ENCODE measurements at regions not wholly inside any gene's neighbourhood (a gene's known extent, or its start where the extent isn't known, plus 50 kb on each side); places are given as distances from the start of the nearest gene placed in this dataset.
A peak's percentile ranks its signal among the peaks of the same experiment; 100 is the strongest.

DNA sequence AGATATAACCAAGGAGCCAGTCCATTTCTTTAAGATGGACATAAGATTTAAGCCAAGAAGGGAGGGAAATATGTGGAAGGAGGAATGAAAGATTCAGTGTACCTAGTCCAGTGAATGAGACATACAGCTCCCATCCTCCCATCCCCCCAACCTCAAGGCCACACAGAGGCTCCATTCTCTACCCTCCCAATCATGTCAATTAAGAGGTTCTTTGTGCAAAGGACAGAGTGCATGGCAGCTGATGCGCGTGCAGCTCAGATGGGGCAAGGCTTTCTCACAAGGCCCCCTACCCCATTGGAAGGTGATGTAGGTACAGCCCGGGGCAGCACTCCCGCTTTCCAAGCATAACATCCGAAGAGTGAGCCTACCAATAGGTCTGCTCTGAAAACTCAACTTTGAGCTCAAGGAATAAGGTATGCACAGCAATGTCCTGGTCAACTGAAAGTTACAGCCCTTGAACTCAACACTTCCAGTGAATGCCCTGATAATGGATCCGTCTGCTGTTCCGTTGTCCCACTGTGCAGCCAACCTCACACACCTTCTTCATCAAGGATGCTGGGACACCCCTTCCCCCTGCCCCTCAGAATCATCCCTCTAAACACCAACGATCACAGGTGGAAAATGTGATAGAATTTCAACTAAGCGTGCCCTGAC lies 458.1 kb downstream of the SOX9 start:
- Histone ChIP-seq H3K36me3 (ENCODE audit: control insufficient read depth, insufficient read depth, low read length) (no peaks in the 10 kb centered on the region), H3K4me1 (ENCODE audit: control insufficient read depth, insufficient read depth, low read length) (no peaks in the 10 kb centered on the region), H3K27ac (ENCODE audit: low read depth, low read length) (no peak overlapping the region)

DNA sequence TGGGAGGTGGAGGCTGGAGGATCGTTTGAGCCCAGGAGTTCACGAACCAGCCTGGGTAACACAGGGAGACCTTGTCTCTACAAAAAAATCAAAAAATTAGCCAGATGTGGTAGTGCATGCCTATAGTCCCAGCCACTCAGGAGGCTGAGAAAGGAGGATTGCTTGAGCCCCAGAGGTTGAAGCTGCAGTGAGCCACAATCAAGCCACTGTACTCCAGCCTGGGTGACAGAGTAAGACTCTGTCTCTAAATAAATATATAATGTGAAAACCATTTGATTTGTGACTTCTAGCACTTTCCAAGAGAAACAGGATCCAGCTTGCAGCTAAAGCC lies 459.1 kb downstream of the SOX9 start:
- no peaks in the 10 kb centered on the region for H3K36me3 ChIP-seq (ENCODE audit: control insufficient read depth, insufficient read depth, low read length)
- H3K4me1 ChIP-seq (ENCODE audit: control insufficient read depth, insufficient read depth, low read length) = no peaks in the 10 kb centered on the region
- no peak overlapping the region for H3K4me3 ChIP-seq (ENCODE audit: low read length)
- H3K9ac ChIP-seq (ENCODE audit: low read length) = no peak overlapping the region
- no peaks in the 10 kb centered on the region for H3K27me3 ChIP-seq (ENCODE audit: control insufficient read depth, insufficient read depth, low read length)
- no peak overlapping the region for H3K27ac ChIP-seq (ENCODE audit: low read depth, low read length)

More for the DNA sequence above, 458.1 kb downstream of the SOX9 start:
- Histone ChIP-seq H3K4me3 (ENCODE audit: low read length) (no peak overlapping the region), H3K9ac (ENCODE audit: low read length) (no peak overlapping the region), H3K27me3 (ENCODE audit: control insufficient read depth, insufficient read depth, low read length) (no peaks in the 10 kb centered on the region)

DNA sequence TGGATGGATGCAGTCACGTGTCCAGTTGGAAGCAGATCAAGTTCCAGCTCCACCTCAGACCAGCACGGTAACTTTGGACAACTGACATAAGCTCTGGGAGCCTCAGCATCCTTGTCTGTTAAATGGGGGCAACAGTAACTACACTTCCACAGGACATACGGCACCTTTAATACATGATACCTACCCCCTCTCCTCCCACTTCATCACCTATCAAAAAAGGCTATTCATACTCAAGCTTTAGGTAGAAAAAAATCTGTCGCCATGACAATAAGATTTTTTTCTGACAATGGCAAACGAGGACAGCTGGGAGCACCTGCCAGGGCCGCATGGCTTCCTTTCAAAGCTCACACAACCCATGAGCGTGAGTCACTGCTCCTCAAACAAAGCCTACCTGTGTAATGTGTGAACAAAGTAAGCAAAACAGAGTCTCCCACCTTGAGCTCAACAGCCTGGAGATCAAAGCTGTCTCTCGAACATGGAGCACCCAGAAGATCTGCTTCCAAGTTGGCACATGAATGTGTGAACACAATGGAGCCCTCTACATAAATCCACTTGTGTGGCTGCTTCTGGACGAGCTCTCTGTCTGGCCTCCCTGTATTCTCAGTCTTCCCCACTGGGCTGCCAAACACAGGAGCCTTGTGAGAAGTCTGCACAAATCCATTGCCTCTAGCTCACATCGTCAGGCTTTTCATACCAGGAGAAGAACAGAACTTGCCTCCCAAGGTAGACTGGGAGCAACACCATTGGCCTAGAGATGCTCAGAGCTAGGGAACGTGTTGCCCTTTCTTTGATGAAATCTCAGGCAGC lies 459.7 kb downstream of the SOX9 start:
- H3K27ac ChIP-seq (ENCODE audit: low read depth, low read length) = no peak overlapping the region
- H3K4me1 ChIP-seq (ENCODE audit: control insufficient read depth, insufficient read depth, low read length) = no peaks in the 10 kb centered on the region

DNA sequence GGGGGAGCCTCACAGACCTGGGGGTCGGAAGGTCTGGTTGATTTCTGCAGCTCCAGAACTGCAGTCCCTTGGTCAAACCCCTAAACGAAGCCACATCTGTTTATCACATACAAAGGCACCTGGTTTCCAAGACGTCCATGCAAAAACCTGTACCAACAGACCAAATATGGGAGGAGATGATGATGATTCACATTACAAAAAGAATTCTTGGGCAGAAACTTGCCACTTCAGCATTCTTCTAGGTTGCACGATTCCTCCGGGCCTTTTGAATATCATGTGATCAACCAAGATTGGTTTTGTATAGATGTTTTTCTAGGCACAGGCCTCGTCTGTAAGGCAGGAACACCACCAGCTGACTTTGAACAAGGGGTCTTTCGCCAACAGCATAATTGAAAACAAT lies 466.3 kb downstream of the SOX9 start:
- Histone ChIP-seq H3K4me3 (ENCODE audit: low read length) (no peak overlapping the region), H3K27me3 (ENCODE audit: control insufficient read depth, insufficient read depth, low read length) (peaks cover 5% of the 10 kb centered on the region), H3K36me3 (ENCODE audit: control insufficient read depth, insufficient read depth, low read length) (no peaks in the 10 kb centered on the region), H3K4me1 (ENCODE audit: control insufficient read depth, insufficient read depth, low read length) (peaks cover 4% of the 10 kb centered on the region), H3K27ac (ENCODE audit: low read depth, low read length) (no peak overlapping the region), H3K9ac (ENCODE audit: low read length) (no peak overlapping the region)

More for the DNA sequence above, 459.7 kb downstream of the SOX9 start:
- Histone ChIP-seq H3K4me3 (ENCODE audit: low read length) (no peak overlapping the region), H3K36me3 (ENCODE audit: control insufficient read depth, insufficient read depth, low read length) (no peaks in the 10 kb centered on the region), H3K27me3 (ENCODE audit: control insufficient read depth, insufficient read depth, low read length) (no peaks in the 10 kb centered on the region), H3K9ac (ENCODE audit: low read length) (no peak overlapping the region)

DNA sequence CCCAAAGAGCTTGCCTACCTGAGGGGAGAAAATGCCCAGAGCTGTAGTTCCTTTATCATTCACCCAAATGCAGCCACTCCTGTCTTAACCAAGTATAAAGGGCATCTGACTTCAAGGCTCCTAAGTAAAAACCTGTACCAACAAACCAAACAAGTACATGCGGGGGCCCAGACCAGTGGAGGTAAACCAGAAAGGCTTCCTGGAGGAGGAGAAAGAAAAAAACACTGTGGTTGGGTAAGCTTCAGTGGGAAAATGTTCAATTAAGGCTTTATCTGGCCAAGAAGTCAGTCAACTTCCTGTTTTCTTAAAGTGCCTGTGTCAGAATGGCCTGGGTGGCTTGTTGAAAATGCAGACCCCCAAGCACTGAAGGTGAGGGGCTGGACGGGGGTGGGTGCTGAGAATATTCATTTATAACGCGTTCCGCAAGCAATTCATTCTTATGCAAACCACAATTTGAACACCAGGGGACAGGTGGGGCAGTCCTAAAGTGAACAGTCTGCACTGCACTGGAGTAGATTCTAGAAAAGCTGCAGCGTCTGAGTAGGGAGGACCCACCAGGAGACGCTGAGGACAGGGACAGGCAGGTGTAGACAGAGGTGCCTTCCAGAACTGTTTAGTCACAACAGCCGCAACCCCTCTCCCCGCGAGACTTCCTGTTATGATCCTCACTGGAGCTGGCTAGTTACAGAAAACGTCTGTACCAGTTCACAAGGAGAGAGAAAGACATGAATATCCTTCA lies 467.1 kb downstream of the SOX9 start:
- Histone ChIP-seq H3K4me1 (ENCODE audit: control insufficient read depth, insufficient read depth, low read length) (peaks cover 4% of the 10 kb centered on the region), H3K9ac (ENCODE audit: low read length) (no peak overlapping the region), H3K4me3 (ENCODE audit: low read length) (peak overlapping the region; percentile 2), H3K27ac (ENCODE audit: low read depth, low read length) (no peak overlapping the region), H3K27me3 (ENCODE audit: control insufficient read depth, insufficient read depth, low read length) (peaks cover 5% of the 10 kb centered on the region), H3K36me3 (ENCODE audit: control insufficient read depth, insufficient read depth, low read length) (no peaks in the 10 kb centered on the region)

DNA sequence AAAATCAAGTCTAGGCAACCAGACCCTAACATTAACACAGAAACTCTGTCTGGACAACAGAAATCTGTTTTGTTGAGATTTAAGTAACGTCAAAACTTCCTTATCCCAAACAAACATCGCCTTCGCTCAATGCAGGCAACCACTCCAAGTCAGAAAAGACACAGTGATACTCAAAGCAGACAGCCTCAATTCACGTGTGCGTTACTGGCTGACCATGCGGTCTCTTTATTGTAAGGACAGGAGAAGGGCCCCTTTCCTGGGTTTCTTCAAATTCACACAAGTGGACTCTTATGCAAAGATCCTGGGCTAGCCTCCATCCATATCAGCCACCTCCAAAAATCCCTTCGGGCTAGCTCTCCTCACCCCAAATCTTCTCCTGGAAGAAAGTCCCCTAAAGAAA lies 467.7 kb downstream of the SOX9 start:
- Histone ChIP-seq H3K36me3 (ENCODE audit: control insufficient read depth, insufficient read depth, low read length) (no peaks in the 10 kb centered on the region), H3K27me3 (ENCODE audit: control insufficient read depth, insufficient read depth, low read length) (peaks cover 5% of the 10 kb centered on the region), H3K27ac (ENCODE audit: low read depth, low read length) (no peak overlapping the region), H3K4me1 (ENCODE audit: control insufficient read depth, insufficient read depth, low read length) (peaks cover 4% of the 10 kb centered on the region), H3K4me3 (ENCODE audit: low read length) (peak overlapping the region; percentile 14), H3K9ac (ENCODE audit: low read length) (no peak overlapping the region)

DNA sequence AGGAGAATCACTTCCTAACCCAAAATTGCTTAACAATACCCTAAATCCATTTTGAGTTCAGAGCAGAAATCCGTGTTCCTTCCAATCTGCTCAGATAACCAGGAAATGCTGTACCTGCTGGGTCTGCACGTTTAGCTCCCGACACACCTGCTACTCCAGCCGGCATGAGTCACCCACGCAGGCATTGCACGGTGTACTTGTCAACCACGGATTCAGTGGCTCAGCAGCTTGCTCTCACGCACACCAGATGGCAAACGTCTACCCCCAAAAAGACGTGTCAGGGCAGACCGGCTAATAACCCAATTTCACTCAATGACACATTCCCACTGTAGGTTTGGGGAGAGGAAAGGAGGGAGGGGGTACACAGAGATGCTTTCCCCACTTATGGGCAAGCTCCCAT lies 468.1 kb downstream of the SOX9 start:
- H3K36me3 ChIP-seq (ENCODE audit: control insufficient read depth, insufficient read depth, low read length) = no peaks in the 10 kb centered on the region
- H3K4me3 ChIP-seq (ENCODE audit: low read length) = peak overlapping the region; percentile 14
- H3K4me1 ChIP-seq (ENCODE audit: control insufficient read depth, insufficient read depth, low read length) = peaks cover 4% of the 10 kb centered on the region
- no peak overlapping the region for H3K9ac ChIP-seq (ENCODE audit: low read length)
- peaks cover 5% of the 10 kb centered on the region for H3K27me3 ChIP-seq (ENCODE audit: control insufficient read depth, insufficient read depth, low read length)
- H3K27ac ChIP-seq (ENCODE audit: low read depth, low read length) = no peak overlapping the region

DNA sequence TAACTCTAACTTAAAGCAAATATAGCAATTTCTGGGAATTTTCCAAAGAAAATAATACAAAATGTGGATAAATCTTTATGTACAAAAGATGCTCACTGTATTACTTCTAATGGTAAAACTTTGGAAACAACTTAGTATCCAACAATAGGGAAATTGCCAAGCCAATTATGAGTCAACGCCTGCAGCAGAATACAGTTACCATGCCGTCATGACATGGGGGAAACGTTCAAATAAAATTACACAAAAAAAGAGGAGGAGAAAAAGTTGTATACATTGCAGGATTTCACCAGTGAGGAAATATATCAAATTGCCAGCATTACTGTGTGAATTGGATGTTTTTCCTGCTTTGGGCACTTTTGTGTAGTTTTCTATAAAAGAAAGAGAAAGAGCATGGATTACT lies 469.6 kb downstream of the SOX9 start:
- H3K36me3 ChIP-seq (ENCODE audit: control insufficient read depth, insufficient read depth, low read length) = no peaks in the 10 kb centered on the region
- H3K27ac ChIP-seq (ENCODE audit: low read depth, low read length) = no peak overlapping the region
- peaks cover 5% of the 10 kb centered on the region for H3K27me3 ChIP-seq (ENCODE audit: control insufficient read depth, insufficient read depth, low read length)
- H3K4me1 ChIP-seq (ENCODE audit: control insufficient read depth, insufficient read depth, low read length) = peaks cover 4% of the 10 kb centered on the region
- no peak overlapping the region for H3K9ac ChIP-seq (ENCODE audit: low read length)
- peak overlapping the region; percentile 87 for H3K4me3 ChIP-seq (ENCODE audit: low read length)

DNA sequence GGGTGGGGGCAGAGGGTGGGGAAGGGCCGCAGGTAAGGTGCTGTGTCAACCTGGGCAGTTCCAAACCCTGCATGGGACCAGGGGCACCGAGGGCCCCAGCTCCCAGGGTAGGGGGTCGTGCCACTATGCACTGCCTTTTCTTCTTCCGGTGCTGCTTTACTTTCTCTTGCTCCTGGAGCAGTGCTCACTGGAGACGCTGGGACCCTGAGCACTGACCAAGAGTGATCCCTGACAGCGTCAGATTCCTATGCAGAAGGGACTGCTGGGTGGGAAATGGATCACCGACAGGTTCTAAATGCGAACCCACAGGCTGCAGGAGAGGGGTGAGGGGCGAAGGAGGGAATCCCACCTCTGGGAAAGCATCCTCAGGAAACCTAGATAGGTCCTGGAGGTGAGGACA lies 470.1 kb downstream of the SOX9 start:
- H3K9ac ChIP-seq (ENCODE audit: low read length) = peak overlapping the region; percentile 39
- peaks cover 4% of the 10 kb centered on the region for H3K4me1 ChIP-seq (ENCODE audit: control insufficient read depth, insufficient read depth, low read length)
- no peak overlapping the region for H3K27ac ChIP-seq (ENCODE audit: low read depth, low read length)
- H3K4me3 ChIP-seq (ENCODE audit: low read length) = peak overlapping the region; percentile 87
- H3K27me3 ChIP-seq (ENCODE audit: control insufficient read depth, insufficient read depth, low read length) = peaks cover 5% of the 10 kb centered on the region
- H3K36me3 ChIP-seq (ENCODE audit: control insufficient read depth, insufficient read depth, low read length) = no peaks in the 10 kb centered on the region

DNA sequence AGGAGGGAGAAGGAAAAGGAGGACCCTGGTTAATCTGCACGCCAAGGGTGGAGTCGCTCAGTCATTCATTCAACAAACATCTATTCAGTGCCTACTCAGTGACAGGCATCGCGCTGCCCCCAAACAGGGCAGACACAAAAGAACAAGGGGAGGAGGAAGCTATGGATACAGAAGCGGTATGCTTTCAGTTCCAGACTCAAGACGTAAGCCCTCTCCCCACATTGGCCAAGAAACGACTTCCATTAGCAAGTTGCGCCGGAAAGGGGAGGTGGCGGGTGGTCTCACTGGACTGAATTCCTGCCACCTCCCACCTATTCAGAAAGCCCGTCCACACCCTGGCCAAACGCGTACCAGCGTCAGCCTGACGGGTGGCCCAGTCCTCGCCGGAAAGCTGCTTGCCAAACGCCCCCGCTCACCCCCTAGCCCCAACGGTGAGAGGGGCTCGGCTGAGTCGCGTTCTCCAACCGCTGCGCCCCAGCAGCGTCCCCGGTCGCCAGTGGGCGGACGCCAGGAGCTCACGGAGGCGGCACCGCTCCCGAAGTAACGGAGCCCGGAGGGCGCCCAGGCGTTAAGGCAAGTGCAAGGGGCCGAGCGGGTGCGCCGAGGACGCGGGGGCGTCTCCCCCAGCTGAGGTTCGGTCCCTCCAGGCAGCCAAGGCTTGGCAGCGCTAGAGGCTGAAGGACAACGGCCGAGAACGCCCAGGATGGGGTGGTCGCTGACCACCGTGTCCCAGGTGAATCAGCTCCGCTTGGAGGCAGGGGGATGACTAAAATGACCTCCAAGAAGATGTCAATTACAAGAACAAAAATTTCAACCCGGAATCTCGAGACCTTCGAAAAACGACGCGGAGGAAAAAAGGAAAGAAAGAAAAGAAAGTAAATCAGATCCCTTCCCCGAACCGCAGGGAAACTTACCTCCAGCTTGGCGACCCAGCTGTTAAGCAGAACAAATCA lies 470.7 kb downstream of the SOX9 start:
- Histone ChIP-seq H3K36me3 (ENCODE audit: control insufficient read depth, insufficient read depth, low read length) (no peaks in the 10 kb centered on the region), H3K4me3 (ENCODE audit: low read length) (peak overlapping the region; percentile 87), H3K27ac (ENCODE audit: low read depth, low read length) (no peak overlapping the region), H3K9ac (ENCODE audit: low read length) (peak overlapping the region; percentile 60), H3K4me1 (ENCODE audit: control insufficient read depth, insufficient read depth, low read length) (peaks cover 4% of the 10 kb centered on the region), H3K27me3 (ENCODE audit: control insufficient read depth, insufficient read depth, low read length) (peaks cover 5% of the 10 kb centered on the region)

DNA sequence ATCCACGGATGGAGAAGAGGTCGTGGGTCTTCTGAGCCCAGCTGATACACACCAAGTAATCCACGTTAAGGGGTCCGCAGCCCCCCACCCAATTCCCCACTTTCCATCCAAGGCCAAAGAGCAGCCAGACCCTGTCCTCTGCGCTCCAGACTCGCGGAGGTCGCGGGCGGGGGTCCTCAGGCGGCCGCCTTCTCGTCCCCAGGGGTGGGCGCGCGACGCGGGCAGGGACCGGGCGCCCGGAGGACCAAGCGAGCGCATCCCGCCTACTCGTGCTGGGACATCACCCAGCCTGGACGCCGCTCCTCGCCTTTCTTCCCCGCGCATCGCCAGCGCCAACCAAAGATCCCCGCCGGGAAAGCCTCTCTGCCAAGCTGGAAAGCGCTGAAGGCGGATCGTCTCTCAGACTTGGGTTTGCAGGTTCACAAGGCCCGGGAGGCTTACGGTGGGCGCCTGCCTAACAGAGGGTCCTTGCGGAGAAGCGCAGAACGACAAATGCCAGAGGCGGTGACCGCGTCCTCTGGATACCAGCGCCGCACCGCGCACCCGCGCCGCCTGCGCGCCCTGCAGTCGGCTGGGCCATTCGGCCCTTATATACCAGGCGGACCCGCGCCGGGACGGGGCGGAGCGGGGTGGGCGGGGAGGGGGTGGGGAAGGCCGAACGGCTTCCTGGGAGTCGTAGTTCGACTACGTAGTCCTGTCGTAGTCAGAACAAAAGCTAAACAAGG lies 471.6 kb downstream of the SOX9 start:
- H3K9ac ChIP-seq (ENCODE audit: low read length) = no peak overlapping the region
- peaks cover 4% of the 10 kb centered on the region for H3K4me1 ChIP-seq (ENCODE audit: control insufficient read depth, insufficient read depth, low read length)
- H3K27ac ChIP-seq (ENCODE audit: low read depth, low read length) = no peak overlapping the region
- peak overlapping the region; percentile 87 for H3K4me3 ChIP-seq (ENCODE audit: low read length)
- H3K36me3 ChIP-seq (ENCODE audit: control insufficient read depth, insufficient read depth, low read length) = no peaks in the 10 kb centered on the region
- H3K27me3 ChIP-seq (ENCODE audit: control insufficient read depth, insufficient read depth, low read length) = peaks cover 5% of the 10 kb centered on the region

Measured in rectal smooth muscle tissue (tissue), 1 donor.